CD4-positive, alpha-beta T cell (primary cell): ENCODE measurements at regions not wholly inside any gene's neighbourhood (a gene's known extent, or its start where the extent isn't known, plus 50 kb on each side); places are given as distances from the start of the nearest gene placed in this dataset.

Experiments
- ATAC-seq: fragments of 200-7000 bp; cut with Tn5 transposase; one replicate; pipeline ENCODE4 v1.10.0; 2022; ENCODE audit warnings: mild to moderate bottlenecking; ENCODE audit not compliant: poor library complexity
- CTCF ChIA-PET: fragments of 350-600 bp; sonication (Branson Sonifier 250); formaldehyde crosslinking; loops from one replicate; lab custom pipeline; 2021; ENCODE audit warnings: antibody characterized with exemption, inconsistent platforms; lab: Charles Lee
- POLR2A ChIA-PET: fragments of 350-600 bp; sonication (Branson Sonifier 250); formaldehyde crosslinking; loops from one replicate; lab custom pipeline; 2021; ENCODE audit warnings: antibody characterized with exemption, inconsistent platforms; lab: Charles Lee
- DNase-seq, 14 experiments: peaks; one replicate each; pipeline ENCODE4 v3.0.0-alpha.2; 2013 to 2020; ENCODE audit warnings: mixed read lengths in 2 of 14
- H3K27ac ChIP-seq, 2 donors: one replicate each; pipeline versions ENCODE4 v1.5.1 to v1.7.0; 2013; ENCODE audit warnings: low read length in 2 of 2, low read depth in 1 of 2, mild to moderate bottlenecking in 1 of 2
- H3K27me3 ChIP-seq, 2 experiments: 1 replicate in 1 of 2; 2 replicates in 1 of 2; pipeline versions ENCODE4 v1.6.1 to v1.7.0; 2013; ENCODE audit warnings: low read length in 2 of 2, control low read depth in 1 of 2, mild to moderate bottlenecking in 1 of 2, moderate library complexity in 1 of 2; ENCODE audit not compliant: insufficient read depth in 2 of 2, control insufficient read depth in 1 of 2
- H3K36me3 ChIP-seq: one replicate; pipeline ENCODE4 v1.6.1; 2013; ENCODE audit warnings: low read length, control low read depth; ENCODE audit not compliant: insufficient read depth
- H3K4me1 ChIP-seq: one replicate; pipeline ENCODE4 v1.6.1; 2013; ENCODE audit warnings: low read length, control low read depth; ENCODE audit not compliant: insufficient read depth
- H3K4me3 ChIP-seq: one replicate; pipeline ENCODE4 v1.5.1; 2013; ENCODE audit warnings: mild to moderate bottlenecking, low read length, moderate library complexity
- H3K9me3 ChIP-seq, 2 experiments: 1 replicate in 1 of 2; 2 replicates in 1 of 2; pipeline versions ENCODE4 v1.6.1 to v1.7.0; 2013; ENCODE audit warnings: low read length in 2 of 2, mild to moderate bottlenecking in 2 of 2, control low read depth in 1 of 2, moderate library complexity in 1 of 2; ENCODE audit not compliant: control insufficient read depth in 1 of 2, insufficient read depth in 1 of 2
- H3K27ac Mint-ChIP-seq: one replicate; pipeline ENCODE4 v1.8.0; 2020; ENCODE audit warnings: mixed read lengths
- H3K27me3 Mint-ChIP-seq: one replicate; pipeline ENCODE4 v1.8.0; 2021; ENCODE audit warnings: mixed read lengths
- H3K36me3 Mint-ChIP-seq: one replicate; pipeline ENCODE4 v1.8.0; 2021; ENCODE audit warnings: low read depth, mixed read lengths
- H3K4me1 Mint-ChIP-seq: one replicate; pipeline ENCODE4 v1.8.0; 2021; ENCODE audit warnings: low read depth, mixed read lengths
- H3K4me3 Mint-ChIP-seq: one replicate; pipeline ENCODE4 v1.8.0; 2020; ENCODE audit warnings: mild to moderate bottlenecking, mixed read lengths
- H3K9me3 Mint-ChIP-seq: one replicate; pipeline ENCODE4 v1.8.0; 2020; ENCODE audit warnings: mixed read lengths
- intact Hi-C, 2 experiments: fragments of 100-400 bp; cut with DNase I in 1 of 2; cut with micrococcal nuclease in 1 of 2; formaldehyde crosslinking; loops; one replicate each; pipeline versions ENCODE4 v1.15.1 to v1.9.0; 2023 to 2025; cut with DNase I, micrococcal nuclease
- TF ChIP-seq, protein P1 (sequence below): fragments of 200-600 bp; IDR thresholded peaks from one replicate; pipeline ENCODE4 v1.8.0; 2022; ENCODE audit warnings: antibody characterized with exemption, mild to moderate bottlenecking

- peaks cover 13% of the 10 kb centered on the region for H3K9me3 Mint-ChIP-seq
- Histone ChIP-seq H3K9me3 (peaks cover 0 to 4% of the 10 kb centered on the region in 2 experiments), H3K27me3 (no peaks in the 10 kb centered on the region), H3K4me3 (no peak overlapping the region), H3K27ac (no peak overlapping the region), H3K4me1 (no peaks in the 10 kb centered on the region), H3K36me3 (no peaks in the 10 kb centered on the region)
- no peaks in the 10 kb centered on the region for H3K4me1 Mint-ChIP-seq
- POLR2A ChIA-PET = no interaction called here
- H3K27ac Mint-ChIP-seq = no peak overlapping the region
- intact Hi-C loops = no loop called here
- no peak for DNase-seq
- H3K27me3 Mint-ChIP-seq = no peaks in the 10 kb centered on the region
- H3K36me3 Mint-ChIP-seq = no peaks in the 10 kb centered on the region
- no peak overlapping the region for H3K4me3 Mint-ChIP-seq
- CTCF ChIA-PET = no interaction called here
- TF ChIP-seq, protein P1, sequence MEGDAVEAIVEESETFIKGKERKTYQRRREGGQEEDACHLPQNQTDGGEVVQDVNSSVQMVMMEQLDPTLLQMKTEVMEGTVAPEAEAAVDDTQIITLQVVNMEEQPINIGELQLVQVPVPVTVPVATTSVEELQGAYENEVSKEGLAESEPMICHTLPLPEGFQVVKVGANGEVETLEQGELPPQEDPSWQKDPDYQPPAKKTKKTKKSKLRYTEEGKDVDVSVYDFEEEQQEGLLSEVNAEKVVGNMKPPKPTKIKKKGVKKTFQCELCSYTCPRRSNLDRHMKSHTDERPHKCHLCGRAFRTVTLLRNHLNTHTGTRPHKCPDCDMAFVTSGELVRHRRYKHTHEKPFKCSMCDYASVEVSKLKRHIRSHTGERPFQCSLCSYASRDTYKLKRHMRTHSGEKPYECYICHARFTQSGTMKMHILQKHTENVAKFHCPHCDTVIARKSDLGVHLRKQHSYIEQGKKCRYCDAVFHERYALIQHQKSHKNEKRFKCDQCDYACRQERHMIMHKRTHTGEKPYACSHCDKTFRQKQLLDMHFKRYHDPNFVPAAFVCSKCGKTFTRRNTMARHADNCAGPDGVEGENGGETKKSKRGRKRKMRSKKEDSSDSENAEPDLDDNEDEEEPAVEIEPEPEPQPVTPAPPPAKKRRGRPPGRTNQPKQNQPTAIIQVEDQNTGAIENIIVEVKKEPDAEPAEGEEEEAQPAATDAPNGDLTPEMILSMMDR = no peak
- no peak for ATAC-seq
These were observed 636.0 kb downstream of the NR2F1-AS1 start for GRCh38 chr5:92944903-92945604.

DNA sequence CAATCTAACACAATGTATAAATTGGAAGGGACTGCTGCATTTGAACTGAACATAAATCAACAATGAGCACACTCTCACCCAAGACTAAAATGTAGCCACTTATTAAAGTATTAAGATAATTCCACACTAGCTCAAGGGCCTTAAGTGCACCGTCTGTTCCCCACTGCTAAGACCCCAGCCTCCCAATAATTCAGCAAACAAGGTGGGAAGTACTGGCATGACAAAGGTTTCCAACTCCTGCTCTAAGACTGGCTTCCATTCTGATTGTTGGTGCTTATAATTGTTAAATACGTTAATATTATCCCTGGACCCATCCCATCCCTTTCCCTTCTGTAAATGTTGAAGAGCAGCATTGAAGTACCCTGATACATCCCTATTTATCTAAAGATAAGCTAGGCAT, 636.7 kb downstream of the NR2F1-AS1 start:
- Histone ChIP-seq H3K36me3 (no peaks in the 10 kb centered on the region), H3K27me3 (no peaks in the 10 kb centered on the region), H3K4me1 (no peaks in the 10 kb centered on the region), H3K9me3 (peaks cover 0 to 4% of the 10 kb centered on the region in 2 experiments), H3K4me3 (no peak overlapping the region), H3K27ac (no peak overlapping the region)
- ChIA-PET CTCF (no interaction called here), POLR2A (no interaction called here)
- H3K9me3 Mint-ChIP-seq = peaks cover 9% of the 10 kb centered on the region
- no peak overlapping the region for H3K4me3 Mint-ChIP-seq
- intact Hi-C loops = no loop called here
- ATAC-seq = no peak
- H3K36me3 Mint-ChIP-seq = no peaks in the 10 kb centered on the region
- TF ChIP-seq, protein P1 = no peak
- no peak for DNase-seq
- no peaks in the 10 kb centered on the region for H3K27me3 Mint-ChIP-seq
- H3K27ac Mint-ChIP-seq = no peak overlapping the region
- H3K4me1 Mint-ChIP-seq = no peaks in the 10 kb centered on the region

GRCh38 chr5:92942762-92943161, 638.3 kb downstream of the NR2F1-AS1 start:
- no peak overlapping the region for H3K4me3 Mint-ChIP-seq
- Histone ChIP-seq H3K27me3 (no peaks in the 10 kb centered on the region), H3K36me3 (no peaks in the 10 kb centered on the region), H3K27ac (no peak overlapping the region), H3K4me1 (no peaks in the 10 kb centered on the region), H3K9me3 (peaks cover 0 to 4% of the 10 kb centered on the region in 2 experiments), H3K4me3 (no peak overlapping the region)
- no peaks in the 10 kb centered on the region for H3K4me1 Mint-ChIP-seq
- TF ChIP-seq, protein P1 = no peak
- H3K27me3 Mint-ChIP-seq = no peaks in the 10 kb centered on the region
- peaks cover 4% of the 10 kb centered on the region for H3K9me3 Mint-ChIP-seq
- no peaks in the 10 kb centered on the region for H3K36me3 Mint-ChIP-seq
- ChIA-PET POLR2A (no interaction called here), CTCF (no interaction called here)
- intact Hi-C loops = no loop called here
- no peak overlapping the region for H3K27ac Mint-ChIP-seq
- DNase-seq (no peak), ATAC-seq (no peak)
